CD14-positive monocyte (primary cell): ENCODE measurements at regions not wholly inside any gene's neighbourhood (a gene's known extent, or its start where the extent isn't known, plus 50 kb on each side); places are given as distances from the start of the nearest gene placed in this dataset.

Experiments used
- DNase-seq, 3 donors: peaks; one replicate each; pipeline ENCODE4 v3.0.0-alpha.2; 2011 to 2022
- H2AFZ ChIP-seq: 2 replicates; pipeline ENCODE4 v1.6.0; 2012; ENCODE audit warnings: mild to moderate bottlenecking, low read depth, low read length, inconsistent platforms; ENCODE audit not compliant: insufficient read depth, poor library complexity, severe bottlenecking
- H3K27ac ChIP-seq, 2 donors: 1 replicate in 1 of 2; 2 replicates in 1 of 2; pipeline ENCODE4 v1.5.1; 2012 to 2013; ENCODE audit warnings: low read length in 2 of 2, control low read depth in 1 of 2, inconsistent platforms in 1 of 2, low read depth in 1 of 2, mild to moderate bottlenecking in 1 of 2
- H3K27me3 ChIP-seq, 2 donors: one replicate each; pipeline versions ENCODE4 v1.6.0 to v1.6.1; 2011 to 2013; ENCODE audit warnings: low read length in 2 of 2; ENCODE audit not compliant: control insufficient read depth in 2 of 2, insufficient read depth in 2 of 2
- H3K36me3 ChIP-seq, 2 donors: replicated peaks in 1 of 2; 1 replicate in 1 of 2; 2 replicates in 1 of 2; pipeline versions ENCODE4 v1.5.1 to v1.6.1; 2012 to 2013; ENCODE audit warnings: low read length in 2 of 2, control low read depth in 1 of 2, inconsistent platforms in 1 of 2, mild to moderate bottlenecking in 1 of 2; ENCODE audit not compliant: insufficient read depth in 2 of 2, control insufficient read depth in 1 of 2
- H3K4me1 ChIP-seq, 2 donors: 1 replicate in 1 of 2; 2 replicates in 1 of 2; pipeline versions ENCODE4 v1.5.1 to v1.6.1; 2012 to 2013; ENCODE audit warnings: low read length in 2 of 2, control low read depth in 1 of 2, inconsistent platforms in 1 of 2, mild to moderate bottlenecking in 1 of 2, moderate library complexity in 1 of 2; ENCODE audit not compliant: insufficient read depth in 2 of 2, control insufficient read depth in 1 of 2
- H3K4me2 ChIP-seq: replicated peaks from 2 replicates; pipeline ENCODE3; 2012; ENCODE audit warnings: low read length, moderate library complexity, mild to moderate bottlenecking; ENCODE audit not compliant: poor library complexity, severe bottlenecking; ENCODE audit errors: extremely low read depth
- H3K4me3 ChIP-seq, 3 experiments: fragments of 200-600 bp in 1 of 3; sonication (generic) in 1 of 3; replicated peaks in 1 of 3; 1 replicate in 2 of 3; 2 replicates in 1 of 3; pipeline ENCODE4 v1.5.1; 2011 to 2013; ENCODE audit warnings: low read length in 3 of 3, mild to moderate bottlenecking in 3 of 3, control low read depth in 2 of 3, low read depth in 2 of 3, inconsistent platforms in 1 of 3, moderate library complexity in 1 of 3
- H3K79me2 ChIP-seq: 2 replicates; pipeline ENCODE4 v1.6.0; 2012; ENCODE audit warnings: mild to moderate bottlenecking, control low read depth, inconsistent platforms, low read length, moderate library complexity; ENCODE audit not compliant: insufficient read depth
- H3K9ac ChIP-seq: 2 replicates; pipeline ENCODE4 v1.6.0; 2017; ENCODE audit warnings: low read length, mild to moderate bottlenecking; ENCODE audit not compliant: insufficient read depth, poor library complexity, severe bottlenecking
- H3K9me3 ChIP-seq, 2 donors: replicated peaks in 1 of 2; 1 replicate in 1 of 2; 2 replicates in 1 of 2; pipeline versions ENCODE4 v1.5.1 to v1.6.1; 2012 to 2013; ENCODE audit warnings: low read length in 2 of 2, control low read depth in 1 of 2; ENCODE audit not compliant: control insufficient read depth in 1 of 2, insufficient read depth in 1 of 2
- H4K20me1 ChIP-seq: 2 replicates; pipeline ENCODE4 v1.6.0; 2012; ENCODE audit warnings: mild to moderate bottlenecking, low read length, control low read depth, moderate library complexity; ENCODE audit not compliant: insufficient read depth
- H3K27ac Mint-ChIP-seq, 7 donors: one replicate each; pipeline ENCODE4 v1.8.0; 2020; ENCODE audit warnings: mild to moderate bottlenecking in 7 of 7, mixed read lengths in 7 of 7, moderate library complexity in 6 of 7, inconsistent platforms in 2 of 7
- H3K27me3 Mint-ChIP-seq, 3 donors: one replicate each; pipeline ENCODE4 v1.8.0; 2021 to 2022; ENCODE audit warnings: low read depth in 3 of 3, mild to moderate bottlenecking in 3 of 3, mixed read lengths in 3 of 3, moderate library complexity in 3 of 3, inconsistent platforms in 1 of 3
- H3K36me3 Mint-ChIP-seq, 2 donors: one replicate each; pipeline ENCODE4 v1.8.0; 2020; ENCODE audit warnings: mixed read lengths in 2 of 2, inconsistent platforms in 1 of 2, mild to moderate bottlenecking in 1 of 2
- H3K4me1 Mint-ChIP-seq: one replicate; pipeline ENCODE4 v1.8.0; 2020; ENCODE audit warnings: mild to moderate bottlenecking, mixed read lengths
- H3K4me3 Mint-ChIP-seq, 2 donors: one replicate each; pipeline ENCODE4 v1.8.0; 2020; ENCODE audit warnings: mild to moderate bottlenecking in 2 of 2, mixed read lengths in 2 of 2, moderate library complexity in 1 of 2
- H3K9me3 Mint-ChIP-seq, 7 donors: one replicate each; pipeline ENCODE4 v1.8.0; 2020 to 2022; ENCODE audit warnings: mixed read lengths in 7 of 7, mild to moderate bottlenecking in 6 of 7, moderate library complexity in 6 of 7, inconsistent platforms in 2 of 7
- CTCF ChIP-seq: fragments of 200-600 bp; IDR thresholded peaks from one replicate; pipeline ENCODE4 v1.8.0; 2022; ENCODE audit warnings: antibody characterized with exemption, mild to moderate bottlenecking
- WGBS: methylation state at CpG from one replicate; pipeline ENCODE4 v1.1.5; 2013; ENCODE audit warnings: missing lambda C conversion rate; ENCODE audit not compliant: insufficient coverage; 5-methylcytosine and 5-hydroxymethylcytosine counted together
- intact Hi-C, 2 donors: fragments of 100-400 bp; cut with micrococcal nuclease; formaldehyde crosslinking; loops; one replicate each; pipeline versions ENCODE4 v1.15.0 to v1.15.1; 2023

- Mint-ChIP-seq H3K4me3 (no peak overlapping the region), H3K4me1 (no peaks in the 10 kb centered on the region), H3K36me3 (no peaks in the 10 kb centered on the region), H3K27me3 (peaks cover 0 to 13% (median 4%) of the 10 kb centered on the region in 3 donors), H3K9me3 (peaks cover 0 to 3% (median 0%) of the 10 kb centered on the region in 7 donors), H3K27ac (no peak overlapping the region)
- no peak for DNase-seq
- H3K9me3 ChIP-seq = no peaks in the 10 kb centered on the region
- H3K27me3 ChIP-seq = no peaks in the 10 kb centered on the region
- no peak for TF ChIP-seq CTCF
- no peaks in the 10 kb centered on the region for H3K79me2 ChIP-seq
- no peak overlapping the region for H3K4me3 ChIP-seq
- intact Hi-C loops = no loop called here
- no peak overlapping the region for H3K4me2 ChIP-seq
- H3K4me1 ChIP-seq = no peaks in the 10 kb centered on the region
- no peak overlapping the region for H3K9ac ChIP-seq
- WGBS = 93% methylated on average over 11 of the region's 24 CpGs
- H4K20me1 ChIP-seq = no peaks in the 10 kb centered on the region
- H2AFZ ChIP-seq = no peak overlapping the region
- H3K27ac ChIP-seq = no peak overlapping the region
- H3K36me3 ChIP-seq = no peaks in the 10 kb centered on the region
These were observed 165.0 kb upstream of the TBX20 start for GRCh38 chr7:35418716-35419390.

GRCh38 chr7:35416568-35416967 is 162.7 kb upstream of the TBX20 start:
- peaks cover 0 to 2% (median 0%) of the 10 kb centered on the region in 7 donors for H3K9me3 Mint-ChIP-seq
- H3K36me3 Mint-ChIP-seq = no peaks in the 10 kb centered on the region
- 94% methylated on average over 2 of the region's 2 CpGs for WGBS
- Histone ChIP-seq H3K27me3 (no peaks in the 10 kb centered on the region), H4K20me1 (no peaks in the 10 kb centered on the region), H3K36me3 (no peaks in the 10 kb centered on the region), H3K9me3 (no peaks in the 10 kb centered on the region), H3K4me3 (no peak overlapping the region), H2AFZ (no peak overlapping the region), H3K9ac (no peak overlapping the region), H3K79me2 (no peaks in the 10 kb centered on the region), H3K4me2 (no peak overlapping the region), H3K27ac (no peak overlapping the region), H3K4me1 (no peaks in the 10 kb centered on the region)
- H3K27me3 Mint-ChIP-seq = peaks cover 0 to 9% (median 8%) of the 10 kb centered on the region in 3 donors
- intact Hi-C loops = no loop called here
- no peaks in the 10 kb centered on the region for H3K4me1 Mint-ChIP-seq
- no peak overlapping the region for H3K27ac Mint-ChIP-seq
- DNase-seq = no peak
- H3K4me3 Mint-ChIP-seq = no peak overlapping the region
- no peak for TF ChIP-seq CTCF
